ENCODE measurements at regions not wholly inside any gene's neighbourhood (a gene's known extent, or its start where the extent isn't known, plus 50 kb on each side); places are given as distances from the start of the nearest gene placed in this dataset.

DNA sequence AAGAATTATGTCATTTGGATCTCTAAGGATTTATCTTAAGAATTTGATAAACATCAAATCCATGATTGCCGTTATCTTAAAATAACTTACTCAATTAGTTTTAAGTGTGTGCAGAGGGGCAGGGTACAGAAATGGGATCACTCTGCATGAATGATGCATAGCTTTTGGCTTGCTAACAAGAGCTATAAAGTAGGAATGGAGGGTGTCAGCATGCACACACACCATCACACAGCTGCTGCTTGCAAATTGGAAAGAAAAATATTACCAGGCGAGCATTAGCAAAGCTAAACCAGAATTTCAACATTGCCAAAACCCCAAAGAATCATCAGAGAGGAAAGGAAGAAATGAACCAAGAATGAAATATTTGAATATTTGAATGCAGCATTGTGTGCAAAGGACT, 580.6 kb downstream of the LMO7 start:
- Mint-ChIP-seq H3K36me3 (no peaks in the 10 kb centered on the region), H3K4me1 (no peaks in the 10 kb centered on the region), H3K27ac (no peak overlapping the region), H3K27me3 (no peaks in the 10 kb centered on the region), H3K9me3 (no peaks in the 10 kb centered on the region), H3K4me3 (no peak overlapping the region)
- ATAC-seq: no peak

DNA sequence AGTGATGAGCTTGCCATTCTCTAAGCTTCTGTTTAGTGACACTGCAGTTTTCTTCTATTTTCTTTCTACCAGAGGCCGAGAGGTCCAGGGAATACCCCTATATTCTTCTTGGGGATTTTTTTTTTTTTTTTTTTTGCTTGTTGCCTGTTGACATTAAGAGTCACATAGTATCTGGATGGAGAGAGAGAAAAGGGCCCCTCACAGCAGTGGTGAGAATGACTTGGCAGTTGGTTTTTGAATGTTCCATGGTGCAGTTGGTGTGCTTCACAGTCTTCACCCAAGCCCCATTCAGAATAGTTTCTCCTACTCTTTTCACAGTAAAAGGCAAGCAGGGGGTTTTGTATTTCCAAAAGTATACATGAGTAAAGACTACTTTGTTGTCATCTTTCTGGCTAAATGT, 577.9 kb downstream of the LMO7 start:
- H3K36me3 Mint-ChIP-seq: no peaks in the 10 kb centered on the region
- H3K27ac Mint-ChIP-seq: no peak overlapping the region

DNA sequence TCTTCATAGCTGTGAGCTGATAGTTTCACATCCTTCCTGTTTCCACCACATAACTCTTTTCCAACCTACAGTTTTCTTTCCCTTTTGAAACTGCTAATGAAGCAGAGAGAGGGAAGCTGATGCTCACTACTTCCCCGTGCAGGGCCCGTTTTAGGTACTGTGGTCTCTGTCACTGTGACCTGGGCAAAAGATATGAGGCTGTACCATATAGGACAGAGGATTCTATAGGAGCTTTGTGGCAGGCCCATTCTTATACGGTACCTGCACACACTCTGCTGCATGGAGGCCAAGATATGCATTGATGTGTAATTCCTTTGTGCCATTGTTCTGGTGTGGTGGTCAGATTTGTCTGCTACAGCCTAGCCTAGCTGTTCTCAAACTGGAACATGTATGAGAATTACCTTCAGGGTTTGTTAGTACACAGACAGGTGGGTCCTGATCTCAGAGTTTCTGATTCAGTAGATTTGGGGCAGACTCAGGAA, 577.3 kb downstream of the LMO7 start:
- Mint-ChIP-seq H3K4me1 (no peaks in the 10 kb centered on the region), H3K27ac (no peak overlapping the region), H3K9me3 (no peaks in the 10 kb centered on the region), H3K27me3 (no peaks in the 10 kb centered on the region), H3K36me3 (no peaks in the 10 kb centered on the region), H3K4me3 (no peak overlapping the region)
- peak; percentile 24 for ATAC-seq

More for the DNA sequence above, 577.9 kb downstream of the LMO7 start:
- Mint-ChIP-seq H3K27me3 (no peaks in the 10 kb centered on the region), H3K4me1 (no peaks in the 10 kb centered on the region), H3K9me3 (no peaks in the 10 kb centered on the region), H3K4me3 (no peak overlapping the region)
- ATAC-seq: no peak

DNA sequence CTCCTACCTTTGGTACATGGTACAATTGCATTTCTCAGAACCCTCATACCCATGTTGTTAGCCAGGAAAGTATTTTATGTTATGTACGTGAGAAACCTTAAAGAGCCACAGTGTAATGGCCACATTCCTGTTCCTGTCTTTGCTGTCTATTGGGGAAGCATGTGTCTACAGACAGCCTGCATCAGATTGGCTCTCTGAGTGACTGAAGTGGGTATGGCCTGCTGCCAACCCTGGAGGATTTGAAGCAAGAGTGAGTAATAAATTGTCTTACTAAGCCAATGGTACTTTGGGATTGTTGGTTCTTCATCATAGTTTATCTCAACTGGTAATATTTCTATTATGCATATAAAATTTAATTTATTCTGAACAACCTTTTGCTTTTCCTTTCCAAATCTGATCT, 574.1 kb downstream of the LMO7 start:
- H3K4me3 Mint-ChIP-seq: no peak overlapping the region
- no peaks in the 10 kb centered on the region for H3K36me3 Mint-ChIP-seq
- no peaks in the 10 kb centered on the region for H3K9me3 Mint-ChIP-seq
- ATAC-seq: no peak
- no peak overlapping the region for H3K27ac Mint-ChIP-seq
- no peaks in the 10 kb centered on the region for H3K4me1 Mint-ChIP-seq
- no peaks in the 10 kb centered on the region for H3K27me3 Mint-ChIP-seq

DNA sequence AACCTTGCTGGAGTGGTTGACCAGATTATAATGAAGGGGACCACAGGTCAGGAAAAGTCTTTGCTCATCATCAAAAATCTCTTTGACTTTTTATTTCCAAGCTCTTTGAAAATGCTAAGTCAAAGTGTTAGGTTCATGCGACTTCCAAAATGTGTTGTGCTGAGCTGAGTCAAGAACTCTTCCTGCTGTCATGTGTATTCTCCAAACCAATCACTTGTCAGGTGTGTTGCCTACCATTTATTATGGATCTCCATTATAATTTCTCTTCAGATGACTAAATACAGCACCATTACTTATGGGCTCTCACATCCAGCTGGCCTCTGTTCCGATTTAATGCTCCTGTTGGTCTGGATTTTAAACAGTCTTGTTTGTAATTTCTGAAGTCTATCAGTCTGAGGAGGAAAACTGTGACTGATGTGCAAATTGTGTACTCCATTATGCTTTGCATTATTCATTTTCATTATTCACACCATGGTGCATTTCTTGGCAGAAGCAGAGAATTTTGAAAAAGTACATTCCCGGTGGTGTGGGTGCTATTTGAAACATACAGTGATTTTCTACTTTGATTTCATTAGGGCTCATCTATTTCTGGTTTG, 562.5 kb downstream of the LMO7 start:
- ATAC-seq: no peak
- peaks cover 4% of the 10 kb centered on the region for H3K9me3 Mint-ChIP-seq
- no peak overlapping the region for H3K27ac Mint-ChIP-seq
- no peaks in the 10 kb centered on the region for H3K27me3 Mint-ChIP-seq
- no peaks in the 10 kb centered on the region for H3K36me3 Mint-ChIP-seq
- no peak overlapping the region for H3K4me3 Mint-ChIP-seq
- no peaks in the 10 kb centered on the region for H3K4me1 Mint-ChIP-seq

GRCh38 chr13:76189882-76190519, 553.9 kb downstream of the LMO7 start:
- no peaks in the 10 kb centered on the region for H3K36me3 Mint-ChIP-seq

GRCh38 chr13:76175961-76176725, 540.0 kb downstream of the LMO7 start:
- ATAC-seq: no peak
- Mint-ChIP-seq H3K27me3 (no peaks in the 10 kb centered on the region), H3K4me3 (no peak overlapping the region), H3K36me3 (no peaks in the 10 kb centered on the region), H3K9me3 (peaks cover 3% of the 10 kb centered on the region), H3K4me1 (no peaks in the 10 kb centered on the region), H3K27ac (no peak overlapping the region)

More at GRCh38 chr13:76189882-76190519, 553.9 kb downstream of the LMO7 start:
- Mint-ChIP-seq H3K9me3 (no peaks in the 10 kb centered on the region), H3K4me3 (no peak overlapping the region), H3K4me1 (no peaks in the 10 kb centered on the region), H3K27me3 (no peaks in the 10 kb centered on the region), H3K27ac (no peak overlapping the region)
- no peak for ATAC-seq

DNA sequence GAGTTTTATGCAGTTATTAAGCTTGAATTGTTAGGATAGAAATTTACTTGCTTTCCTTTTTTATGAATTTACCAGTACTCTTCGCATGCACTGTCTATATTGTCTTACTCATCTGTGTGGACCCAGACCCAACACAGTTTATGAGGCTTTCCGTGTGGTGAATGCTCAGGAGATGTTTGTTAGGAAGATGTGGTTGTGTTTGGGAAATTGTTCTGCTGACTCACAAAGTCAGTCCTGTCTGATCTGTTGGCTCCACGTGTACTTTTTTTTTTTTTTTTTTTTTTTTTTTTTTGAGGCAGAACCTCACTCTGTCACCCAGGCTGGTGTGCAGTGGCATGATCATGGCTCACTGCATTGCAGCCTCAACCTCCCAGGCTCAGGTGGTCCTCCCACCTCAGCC, 532.5 kb downstream of the LMO7 start:
- peaks cover 15% of the 10 kb centered on the region for H3K9me3 Mint-ChIP-seq
- H3K27ac Mint-ChIP-seq: no peak overlapping the region
- no peaks in the 10 kb centered on the region for H3K36me3 Mint-ChIP-seq
- ATAC-seq: no peak
- no peaks in the 10 kb centered on the region for H3K4me1 Mint-ChIP-seq
- H3K4me3 Mint-ChIP-seq: no peak overlapping the region
- no peaks in the 10 kb centered on the region for H3K27me3 Mint-ChIP-seq

DNA sequence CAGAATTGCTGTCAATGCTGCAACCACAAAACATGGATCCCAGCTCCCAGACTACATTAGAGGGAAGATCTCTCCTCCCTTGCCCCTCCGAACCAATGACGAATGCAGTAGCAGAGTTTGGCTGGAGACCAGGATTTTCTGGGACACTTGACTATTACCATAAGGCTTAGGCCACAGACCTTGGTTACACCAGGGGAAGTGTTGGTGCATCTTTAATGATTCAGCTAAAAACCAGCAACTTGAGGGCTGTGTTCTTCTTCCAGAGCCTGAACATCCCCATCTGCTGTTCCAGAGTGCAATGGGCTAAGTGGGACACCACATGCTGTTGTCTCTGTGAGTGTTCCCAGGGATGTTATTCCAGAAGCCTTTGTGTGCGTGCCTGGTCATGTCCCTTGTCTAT, 528.2 kb downstream of the LMO7 start:
- no peak for ATAC-seq
- Mint-ChIP-seq H3K27ac (no peak overlapping the region), H3K4me3 (no peak overlapping the region), H3K27me3 (no peaks in the 10 kb centered on the region), H3K36me3 (no peaks in the 10 kb centered on the region), H3K9me3 (peaks cover 10% of the 10 kb centered on the region), H3K4me1 (no peaks in the 10 kb centered on the region)

GRCh38 chr13:76163761-76164160, 527.6 kb downstream of the LMO7 start:
- no peak overlapping the region for H3K27ac Mint-ChIP-seq
- no peaks in the 10 kb centered on the region for H3K27me3 Mint-ChIP-seq
- no peak for ATAC-seq
- no peak overlapping the region for H3K4me3 Mint-ChIP-seq
- peaks cover 7% of the 10 kb centered on the region for H3K9me3 Mint-ChIP-seq
- H3K36me3 Mint-ChIP-seq: no peaks in the 10 kb centered on the region
- H3K4me1 Mint-ChIP-seq: no peaks in the 10 kb centered on the region

- H3K36me3 Mint-ChIP-seq: no peaks in the 10 kb centered on the region
- H3K27me3 Mint-ChIP-seq: no peaks in the 10 kb centered on the region
- no peaks in the 10 kb centered on the region for H3K4me1 Mint-ChIP-seq
- no peak for ATAC-seq
- H3K27ac Mint-ChIP-seq: no peak overlapping the region
- peaks cover 3% of the 10 kb centered on the region for H3K9me3 Mint-ChIP-seq
- no peak overlapping the region for H3K4me3 Mint-ChIP-seq
Observed at GRCh38 chr13:76160961-76161925, 525.1 kb downstream of the LMO7 start.

GRCh38 chr13:76160506-76160905, 524.4 kb downstream of the LMO7 start:
- Mint-ChIP-seq H3K36me3 (no peaks in the 10 kb centered on the region), H3K27ac (no peak overlapping the region), H3K27me3 (no peaks in the 10 kb centered on the region), H3K9me3 (no peaks in the 10 kb centered on the region), H3K4me3 (no peak overlapping the region), H3K4me1 (no peaks in the 10 kb centered on the region)
- ATAC-seq: no peak

GRCh38 chr13:76157926-76158325, 521.8 kb downstream of the LMO7 start:
- Mint-ChIP-seq H3K27ac (no peak overlapping the region), H3K4me1 (no peaks in the 10 kb centered on the region), H3K36me3 (no peaks in the 10 kb centered on the region), H3K27me3 (no peaks in the 10 kb centered on the region), H3K4me3 (no peak overlapping the region), H3K9me3 (no peaks in the 10 kb centered on the region)
- no peak for ATAC-seq

DNA sequence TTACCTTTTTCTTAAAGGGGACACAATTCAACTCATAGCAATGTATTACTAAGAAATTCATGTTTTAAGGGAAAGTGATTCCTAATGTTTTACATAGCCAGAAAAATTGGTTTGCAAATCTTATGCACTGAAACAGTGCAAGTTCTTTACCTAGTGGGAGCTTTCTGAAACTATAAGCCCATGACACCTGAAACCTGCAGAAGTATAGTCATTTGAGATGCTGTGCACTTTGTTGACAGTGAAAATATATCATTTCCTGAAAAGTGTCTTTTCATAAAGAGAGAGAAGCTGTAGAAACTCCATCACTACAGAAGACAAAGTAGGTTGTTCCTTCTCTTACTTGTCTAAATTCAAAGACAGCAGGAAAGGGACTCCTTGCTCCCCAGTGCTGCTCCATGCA, 517.1 kb downstream of the LMO7 start:
- H3K27me3 Mint-ChIP-seq: no peaks in the 10 kb centered on the region
- H3K4me3 Mint-ChIP-seq: no peak overlapping the region
- no peaks in the 10 kb centered on the region for H3K4me1 Mint-ChIP-seq
- H3K27ac Mint-ChIP-seq: no peak overlapping the region
- H3K36me3 Mint-ChIP-seq: no peaks in the 10 kb centered on the region
- ATAC-seq: no peak
- H3K9me3 Mint-ChIP-seq: no peaks in the 10 kb centered on the region

DNA sequence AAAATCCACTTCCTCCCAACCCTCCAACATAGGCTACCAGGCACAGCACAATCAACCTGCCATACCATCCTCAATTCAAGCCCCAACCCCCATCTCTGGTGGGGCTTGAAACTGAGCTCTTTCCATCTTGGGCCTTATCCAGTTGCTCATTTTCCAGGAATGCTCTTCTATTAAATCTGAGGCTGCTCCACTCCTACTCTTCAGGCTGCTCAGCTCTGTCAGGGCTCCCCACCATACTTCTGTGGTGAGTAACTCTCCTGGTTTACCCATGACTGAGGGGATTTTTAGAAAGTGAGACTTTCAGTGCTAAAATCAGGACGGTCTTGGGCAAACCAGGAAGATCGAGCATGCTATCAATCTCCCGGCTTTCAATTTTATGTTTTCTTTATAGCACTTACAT, 512.8 kb downstream of the LMO7 start:
- no peaks in the 10 kb centered on the region for H3K27me3 Mint-ChIP-seq
- H3K4me1 Mint-ChIP-seq: no peaks in the 10 kb centered on the region
- H3K36me3 Mint-ChIP-seq: no peaks in the 10 kb centered on the region
- no peak for ATAC-seq
- no peak overlapping the region for H3K27ac Mint-ChIP-seq
- H3K9me3 Mint-ChIP-seq: peaks cover 3% of the 10 kb centered on the region
- H3K4me3 Mint-ChIP-seq: no peak overlapping the region
